ENCODE measurements at regions not wholly inside any gene's neighbourhood (a gene's known extent, or its start where the extent isn't known, plus 50 kb on each side); places are given as distances from the start of the nearest gene placed in this dataset.

GRCh38 chr6:130560231-130560630, 194.4 kb downstream of the TMEM200A start:
- TF ChIP-seq CTCF (IDR thresholded peaks at IDR 0.05) (no peak), EZH2 (IDR thresholded peaks at IDR 0.05; ENCODE audit: borderline replicate concordance, insufficient read depth, low read depth, low read length, poor library complexity, severe bottlenecking) (no peak)
